ENCODE measurements at regions not wholly inside any gene's neighbourhood (a gene's known extent, or its start where the extent isn't known, plus 50 kb on each side); places are given as distances from the start of the nearest gene placed in this dataset.

DNA sequence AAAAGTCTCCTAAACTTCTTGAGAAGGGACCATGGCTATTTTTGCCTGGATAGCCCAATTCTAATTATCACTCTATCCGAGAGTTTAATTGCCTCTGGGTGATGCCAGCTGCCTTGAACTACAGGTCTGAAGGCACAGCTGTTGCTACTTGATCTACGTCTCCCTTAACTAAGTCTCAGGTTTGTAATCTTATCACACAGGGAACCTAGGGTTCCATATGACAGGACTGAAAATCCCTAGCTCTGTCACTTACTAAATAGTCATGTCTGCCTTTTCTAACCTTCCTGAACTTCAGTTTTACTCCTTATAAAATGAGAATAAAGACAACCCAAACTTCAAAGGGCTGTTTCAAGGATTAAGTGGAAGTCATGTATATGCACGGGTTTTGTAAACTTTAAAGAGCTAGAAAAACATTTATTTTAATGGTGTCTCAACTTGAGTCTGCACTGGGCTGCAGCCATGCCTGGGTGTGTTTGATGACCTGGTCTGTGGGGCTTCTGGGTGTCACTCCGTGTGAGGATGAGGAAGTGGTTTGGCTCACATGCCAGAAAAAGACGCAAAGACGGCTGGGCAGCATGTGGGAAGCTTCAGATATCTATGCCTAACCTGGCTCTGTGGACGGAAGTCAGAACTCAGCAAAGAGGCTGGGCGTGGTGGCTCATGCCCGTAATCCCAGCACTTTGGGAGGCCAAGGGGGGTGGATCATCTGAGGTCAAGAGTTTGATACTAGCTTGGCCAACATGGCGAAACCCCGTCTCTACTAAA is 129.3 kb upstream of the SLC44A1 start:
- no peak for DNase-seq
- Histone ChIP-seq H3K4me1 (no peaks in the 10 kb centered on the region), H3K4me3 (ENCODE audit: low read depth, low read length) (no peak overlapping the region), H3K9me3 (no peaks in the 10 kb centered on the region), H3K36me3 (no peaks in the 10 kb centered on the region), H3K27me3 (no peaks in the 10 kb centered on the region)
- TF ChIP-seq, protein P1, sequence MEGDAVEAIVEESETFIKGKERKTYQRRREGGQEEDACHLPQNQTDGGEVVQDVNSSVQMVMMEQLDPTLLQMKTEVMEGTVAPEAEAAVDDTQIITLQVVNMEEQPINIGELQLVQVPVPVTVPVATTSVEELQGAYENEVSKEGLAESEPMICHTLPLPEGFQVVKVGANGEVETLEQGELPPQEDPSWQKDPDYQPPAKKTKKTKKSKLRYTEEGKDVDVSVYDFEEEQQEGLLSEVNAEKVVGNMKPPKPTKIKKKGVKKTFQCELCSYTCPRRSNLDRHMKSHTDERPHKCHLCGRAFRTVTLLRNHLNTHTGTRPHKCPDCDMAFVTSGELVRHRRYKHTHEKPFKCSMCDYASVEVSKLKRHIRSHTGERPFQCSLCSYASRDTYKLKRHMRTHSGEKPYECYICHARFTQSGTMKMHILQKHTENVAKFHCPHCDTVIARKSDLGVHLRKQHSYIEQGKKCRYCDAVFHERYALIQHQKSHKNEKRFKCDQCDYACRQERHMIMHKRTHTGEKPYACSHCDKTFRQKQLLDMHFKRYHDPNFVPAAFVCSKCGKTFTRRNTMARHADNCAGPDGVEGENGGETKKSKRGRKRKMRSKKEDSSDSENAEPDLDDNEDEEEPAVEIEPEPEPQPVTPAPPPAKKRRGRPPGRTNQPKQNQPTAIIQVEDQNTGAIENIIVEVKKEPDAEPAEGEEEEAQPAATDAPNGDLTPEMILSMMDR (IDR thresholded peaks at IDR 0.05; ENCODE audit: low read depth, low read length), result no peak

DNA sequence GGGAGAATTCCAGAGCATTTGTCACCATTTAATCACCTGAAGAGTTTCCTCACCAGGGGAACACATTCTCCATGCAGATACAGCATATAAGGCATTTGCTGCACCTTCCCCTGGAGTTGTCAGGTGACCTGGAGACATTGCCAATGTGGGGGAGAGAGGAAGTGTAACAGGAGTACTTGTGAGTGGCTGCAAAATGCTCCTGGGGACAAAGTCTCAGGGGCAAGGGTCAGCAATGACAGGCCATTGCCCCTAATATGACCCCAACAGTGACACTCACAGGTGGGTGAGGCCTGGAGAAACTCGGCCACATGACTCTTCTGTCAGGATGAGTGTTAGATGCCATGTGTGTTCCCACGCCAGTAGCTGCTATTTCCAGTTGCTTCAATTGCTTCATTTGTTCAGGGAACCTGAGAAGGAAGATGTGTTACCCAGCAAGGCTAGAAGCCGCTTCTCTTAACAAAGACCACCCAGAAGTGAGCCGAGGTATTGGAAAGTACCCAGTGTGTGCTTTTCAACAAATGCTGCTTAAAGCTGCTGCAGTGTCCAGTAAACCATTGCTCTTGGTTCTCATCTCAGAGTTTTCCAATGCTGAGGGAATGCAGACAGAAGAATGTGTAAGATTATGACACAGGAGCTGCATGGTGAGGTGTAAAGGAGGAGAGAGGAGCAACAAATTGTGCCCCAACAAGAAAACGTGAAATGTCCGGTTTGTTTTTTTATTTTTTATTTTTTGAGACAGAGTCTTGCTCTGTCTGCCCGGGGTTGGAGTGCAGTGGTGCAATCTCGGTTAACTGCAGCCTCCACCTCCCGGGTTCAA is 128.2 kb upstream of the SLC44A1 start:
- Histone ChIP-seq H3K4me3 (ENCODE audit: low read depth, low read length) (no peak overlapping the region), H3K4me1 (no peaks in the 10 kb centered on the region), H3K9me3 (no peaks in the 10 kb centered on the region), H3K27me3 (no peaks in the 10 kb centered on the region), H3K36me3 (no peaks in the 10 kb centered on the region)
- no peak for DNase-seq
- TF ChIP-seq, protein P1 (IDR thresholded peaks at IDR 0.05; ENCODE audit: low read depth, low read length), result no peak

DNA sequence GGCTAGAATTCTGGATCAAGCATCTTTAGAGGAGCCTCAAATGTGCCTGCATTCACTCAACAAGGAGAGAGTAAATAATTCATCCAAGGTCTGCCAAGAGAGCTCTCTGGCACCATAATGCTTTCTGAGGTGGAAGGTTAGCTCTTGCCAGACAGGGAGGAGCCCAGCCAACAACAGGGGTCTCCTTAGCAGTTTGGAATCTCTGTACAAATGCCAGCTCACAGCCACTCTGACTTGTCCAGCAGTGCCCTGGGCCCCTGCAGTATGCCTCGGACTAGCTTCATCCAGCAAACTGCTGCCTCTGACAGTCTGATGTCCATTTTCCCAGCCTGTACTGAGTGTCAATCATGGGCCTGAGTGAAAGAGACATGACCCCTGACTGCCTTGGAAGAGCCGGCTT is 127.2 kb upstream of the SLC44A1 start:
- TF ChIP-seq, protein P1 (IDR thresholded peaks at IDR 0.05; ENCODE audit: low read depth, low read length), result no peak
- no peaks in the 10 kb centered on the region for H3K27me3 ChIP-seq
- H3K4me1 ChIP-seq, result no peaks in the 10 kb centered on the region
- H3K9me3 ChIP-seq, result no peaks in the 10 kb centered on the region
- H3K36me3 ChIP-seq, result no peaks in the 10 kb centered on the region
- no peak for DNase-seq
- H3K4me3 ChIP-seq (ENCODE audit: low read depth, low read length), result no peak overlapping the region

DNA sequence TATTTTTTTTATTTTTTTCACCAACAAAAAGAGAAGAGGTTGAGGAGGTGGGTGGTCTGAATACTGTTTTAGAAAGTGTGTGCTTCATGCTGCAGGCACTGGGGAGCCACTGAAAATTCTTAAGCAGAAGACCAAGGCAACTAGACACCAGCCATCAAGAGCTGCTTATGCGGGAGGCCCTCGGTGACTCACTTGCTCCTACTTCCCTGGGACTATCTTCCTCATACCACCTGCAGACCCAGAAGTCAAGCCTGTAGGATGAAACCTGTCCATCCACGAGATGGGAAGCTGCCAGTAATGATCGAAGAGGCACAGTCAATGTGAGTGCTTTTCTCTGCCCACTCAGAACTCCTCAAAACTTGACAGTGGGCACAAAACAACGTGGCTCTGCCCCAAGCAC is 125.8 kb upstream of the SLC44A1 start:
- no peak for DNase-seq
- TF ChIP-seq, protein P1 (IDR thresholded peaks at IDR 0.05; ENCODE audit: low read depth, low read length), result no peak
- Histone ChIP-seq H3K4me1 (no peaks in the 10 kb centered on the region), H3K9me3 (no peaks in the 10 kb centered on the region), H3K4me3 (ENCODE audit: low read depth, low read length) (no peak overlapping the region), H3K36me3 (no peaks in the 10 kb centered on the region), H3K27me3 (no peaks in the 10 kb centered on the region)

DNA sequence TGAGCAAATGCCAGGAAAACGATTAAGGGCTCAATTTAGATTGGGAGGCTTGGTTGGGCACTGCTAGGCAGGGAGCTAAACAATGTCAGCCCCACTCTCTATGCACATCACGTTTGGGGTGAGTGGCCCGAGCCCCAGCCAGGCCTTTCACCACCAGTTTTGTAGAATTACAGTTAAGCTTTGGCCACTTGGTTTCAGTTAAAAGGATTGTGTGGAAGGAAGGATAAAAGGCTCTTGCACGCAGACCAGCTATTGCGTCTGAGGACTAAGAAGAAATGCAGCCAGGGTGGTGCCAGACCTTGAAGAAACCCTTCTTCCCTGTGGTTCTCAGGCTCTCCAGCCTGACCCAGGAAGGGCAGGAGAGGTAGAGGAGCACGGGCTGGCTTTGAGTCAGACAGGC is 125.3 kb upstream of the SLC44A1 start:
- Histone ChIP-seq H3K36me3 (no peaks in the 10 kb centered on the region), H3K4me3 (ENCODE audit: low read depth, low read length) (no peak overlapping the region), H3K4me1 (no peaks in the 10 kb centered on the region), H3K27me3 (no peaks in the 10 kb centered on the region), H3K9me3 (no peaks in the 10 kb centered on the region)
- TF ChIP-seq, protein P1 (IDR thresholded peaks at IDR 0.05; ENCODE audit: low read depth, low read length), result no peak
- DNase-seq, result no peak
